H9 (cell line): ENCODE measurements at regions not wholly inside any gene's neighbourhood (a gene's known extent, or its start where the extent isn't known, plus 50 kb on each side); places are given as distances from the start of the nearest gene placed in this dataset.
A peak's percentile ranks its signal among the peaks of the same experiment; 100 is the strongest.

ENCODE experiments used
- DNase-seq: peaks from one replicate; pipeline ENCODE4 v3.0.0-alpha.2; 2017
- H2AFZ ChIP-seq: one replicate; pipeline ENCODE4 v1.6.1; 2013; ENCODE audit warnings: mild to moderate bottlenecking, low read length, control low read depth, moderate library complexity
- H2AK5ac ChIP-seq: 2 replicates; pipeline ENCODE4 v1.6.1; 2013; ENCODE audit warnings: low read length, control low read depth, mixed read lengths; ENCODE audit not compliant: insufficient read length
- H2BK120ac ChIP-seq: one replicate; pipeline ENCODE4 v1.6.1; 2013; ENCODE audit warnings: low read depth, mild to moderate bottlenecking, low read length, control low read depth, inconsistent platforms; ENCODE audit not compliant: poor library complexity, severe bottlenecking
- H2BK12ac ChIP-seq: 2 replicates; pipeline ENCODE4 v1.6.1; 2013; ENCODE audit warnings: low read length, control low read depth, mixed read lengths, low read depth; ENCODE audit not compliant: insufficient read length
- H2BK15ac ChIP-seq: 2 replicates; pipeline ENCODE4 v1.6.1; 2013; ENCODE audit warnings: low read depth, low read length, control low read depth
- H2BK20ac ChIP-seq: one replicate; pipeline ENCODE4 v1.6.1; 2013; ENCODE audit warnings: low read depth, mild to moderate bottlenecking, low read length, control low read depth, inconsistent platforms; ENCODE audit not compliant: poor library complexity, severe bottlenecking
- H2BK5ac ChIP-seq: 2 replicates; pipeline ENCODE4 v1.6.1; 2013; ENCODE audit warnings: low read length, control low read depth, mixed read lengths; ENCODE audit not compliant: insufficient read length
- H3K14ac ChIP-seq: 2 replicates; pipeline ENCODE4 v1.6.1; 2013; ENCODE audit warnings: low read length, control low read depth; ENCODE audit not compliant: insufficient read depth
- H3K18ac ChIP-seq: 2 replicates; pipeline ENCODE4 v1.6.1; 2013; ENCODE audit warnings: low read depth, mild to moderate bottlenecking, mixed read lengths, low read length, control low read depth; ENCODE audit not compliant: insufficient read length
- H3K23ac ChIP-seq: 2 replicates; pipeline ENCODE4 v1.6.1; 2013; ENCODE audit warnings: low read length, control low read depth, mixed read lengths, low read depth; ENCODE audit not compliant: insufficient read length
- H3K23me2 ChIP-seq: 2 replicates; pipeline ENCODE4 v1.6.1; 2013; ENCODE audit warnings: low read depth, mild to moderate bottlenecking, mixed read lengths, low read length, control low read depth; ENCODE audit not compliant: insufficient read length, poor library complexity, severe bottlenecking
- H3K27ac ChIP-seq: 2 replicates; pipeline ENCODE4 v1.5.1; 2013; ENCODE audit warnings: low read length, control low read depth, mixed read lengths, low read depth; ENCODE audit not compliant: insufficient read length
- H3K27me3 ChIP-seq: 2 replicates; pipeline ENCODE4 v1.6.1; 2013; ENCODE audit warnings: low read length, control low read depth, inconsistent platforms; ENCODE audit not compliant: insufficient read depth
- H3K4ac ChIP-seq: 2 replicates; pipeline ENCODE4 v1.6.1; 2013; ENCODE audit warnings: low read depth, mild to moderate bottlenecking, control low read depth, inconsistent platforms, low read length, moderate library complexity
- H3K4me1 ChIP-seq: 2 replicates; pipeline ENCODE4 v1.6.1; 2013; ENCODE audit warnings: low read length, control low read depth, inconsistent platforms; ENCODE audit not compliant: insufficient read depth
- H3K4me2 ChIP-seq: 2 replicates; pipeline ENCODE4 v1.6.1; 2013; ENCODE audit warnings: low read length, control low read depth, mixed read lengths; ENCODE audit not compliant: insufficient read length, insufficient read depth
- H3K56ac ChIP-seq: 2 replicates; pipeline ENCODE4 v1.6.1; 2013; ENCODE audit warnings: low read depth, mild to moderate bottlenecking, mixed read lengths, low read length, control low read depth; ENCODE audit not compliant: insufficient read length
- H3K79me1 ChIP-seq: 2 replicates; pipeline ENCODE4 v1.6.1; 2013; ENCODE audit warnings: low read depth, mild to moderate bottlenecking, moderate library complexity, low read length, control low read depth, inconsistent platforms; ENCODE audit not compliant: insufficient read depth, poor library complexity, severe bottlenecking
- H3K79me2 ChIP-seq: 2 replicates; pipeline ENCODE4 v1.6.1; 2013; ENCODE audit warnings: low read length, control low read depth, inconsistent platforms; ENCODE audit not compliant: insufficient read depth
- H3K9ac ChIP-seq: 2 replicates; pipeline ENCODE4 v1.6.1; 2013; ENCODE audit warnings: low read length, control low read depth, mixed read lengths; ENCODE audit not compliant: insufficient read length; ENCODE audit errors: extremely low read depth
- H3K9me3 ChIP-seq: one replicate; pipeline ENCODE4 v1.6.1; 2013; ENCODE audit warnings: low read depth, low read length, inconsistent platforms; ENCODE audit not compliant: control insufficient read depth
- H3T11ph ChIP-seq: one replicate; pipeline ENCODE4 v1.6.1; 2013; ENCODE audit warnings: mild to moderate bottlenecking, low read length, control low read depth, inconsistent platforms
- H4K20me1 ChIP-seq: one replicate; pipeline ENCODE4 v1.6.1; 2013; ENCODE audit not compliant: control insufficient read depth, insufficient read length, insufficient read depth
- H4K5ac ChIP-seq: 2 replicates; pipeline ENCODE4 v1.6.1; 2013; ENCODE audit warnings: low read depth, mild to moderate bottlenecking, mixed read lengths, low read length, control low read depth; ENCODE audit not compliant: insufficient read length
- H4K8ac ChIP-seq: replicated peaks from 2 replicates; pipeline ENCODE4 v1.6.1; 2013; ENCODE audit warnings: low read length, control low read depth, mixed read lengths, low read depth; ENCODE audit not compliant: insufficient read length
- H4K91ac ChIP-seq: 2 replicates; pipeline ENCODE4 v1.6.1; 2013; ENCODE audit warnings: low read depth, mild to moderate bottlenecking, moderate library complexity, mixed read lengths, low read length, control low read depth; ENCODE audit not compliant: insufficient read length
- H3K27ac Mint-ChIP-seq, 3 experiments: 2 replicates in 2 of 3; 3 replicates in 1 of 3; pipeline ENCODE4 v1.8.0; 2020 to 2021; ENCODE audit warnings: mixed read lengths in 3 of 3, mild to moderate bottlenecking in 1 of 3, moderate library complexity in 1 of 3
- H3K27me3 Mint-ChIP-seq: 2 replicates; pipeline ENCODE4 v1.8.0; 2021; ENCODE audit warnings: low read depth, mild to moderate bottlenecking, moderate library complexity, mixed read lengths
- H3K36me3 Mint-ChIP-seq, 3 experiments: 2 replicates in 2 of 3; 3 replicates in 1 of 3; pipeline ENCODE4 v1.8.0; 2020 to 2021; ENCODE audit warnings: low read depth in 3 of 3, mixed read lengths in 3 of 3; ENCODE audit not compliant: insufficient read depth in 1 of 3
- H3K4me1 Mint-ChIP-seq, 2 experiments: 2 replicates each; pipeline ENCODE4 v1.8.0; 2020; ENCODE audit warnings: mixed read lengths in 2 of 2
- H3K4me3 Mint-ChIP-seq, 2 experiments: 2 replicates in 1 of 2; 3 replicates in 1 of 2; pipeline ENCODE4 v1.8.0; 2020 to 2021; ENCODE audit warnings: mild to moderate bottlenecking in 2 of 2, mixed read lengths in 2 of 2, moderate library complexity in 1 of 2
- H3K9me3 Mint-ChIP-seq, 2 experiments: 2 replicates in 1 of 2; 3 replicates in 1 of 2; pipeline ENCODE4 v1.8.0; 2020; ENCODE audit warnings: mild to moderate bottlenecking in 2 of 2, mixed read lengths in 2 of 2, moderate library complexity in 1 of 2
- WGBS: extraction: QIAGEN DNeasy Blood & Tissue Kit; methylation state at CpG from one replicate; pipeline ENCODE4 v1.1.7; 2013; ENCODE audit warnings: missing lambda C conversion rate, low lambda C conversion rate, mixed read lengths; ENCODE audit not compliant: insufficient read length; ENCODE audit errors: extremely low coverage; 5-methylcytosine and 5-hydroxymethylcytosine counted together
- TF ChIP-seq, protein P1 (sequence below): fragments of 200-600 bp; sonication (generic); conservative IDR thresholded peaks from 3 replicates; pipeline ENCODE4 v1.8.0; 2021; ENCODE audit warnings: antibody characterized with exemption, mild to moderate bottlenecking

DNA sequence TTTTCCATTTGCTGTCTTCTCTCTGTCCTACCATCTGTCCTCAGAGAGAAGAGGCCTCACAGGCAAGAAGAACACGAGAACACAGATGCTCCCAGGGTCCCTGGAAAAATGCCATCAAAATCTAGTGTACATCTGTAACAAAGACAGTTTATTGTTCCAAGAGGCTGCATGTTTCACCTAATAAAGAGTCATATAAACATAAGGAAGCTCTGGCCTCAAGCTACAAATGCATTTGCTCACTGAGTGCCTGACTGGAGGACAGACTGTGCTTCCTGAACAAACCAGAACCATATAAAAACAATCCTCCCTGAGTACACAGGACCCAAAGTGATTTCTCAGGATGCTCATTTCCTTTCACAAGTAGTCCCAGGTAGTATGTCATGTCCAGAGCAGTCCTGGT lies 76.3 kb upstream of the SLC44A3 start:
- Mint-ChIP-seq H3K9me3 (peaks cover 0 to 3% of the 10 kb centered on the region in 2 experiments; a peak in 2 of 5 replicates), H3K4me3 (no peak overlapping the region), H3K36me3 (no peaks in the 10 kb centered on the region), H3K27me3 (no peaks in the 10 kb centered on the region), H3K4me1 (peaks cover 6% of the 10 kb centered on the region in 2 experiments), H3K27ac (peak overlapping the region in 1 of 3 experiments; percentile 40; a peak in 1 of 7 replicates)
- Histone ChIP-seq H4K91ac (no peak overlapping the region), H2BK5ac (no peak overlapping the region), H3K79me2 (no peaks in the 10 kb centered on the region), H2BK12ac (no peak overlapping the region), H2AK5ac (no peak overlapping the region), H3K23me2 (no peaks in the 10 kb centered on the region), H3K4me2 (no peak overlapping the region), H3K18ac (no peak overlapping the region), H2AFZ (no peak overlapping the region), H3K27ac (no peak overlapping the region), H3K9ac (no peak overlapping the region), H3K23ac (no peak overlapping the region), H2BK15ac (no peak overlapping the region), H3K4ac (no peak overlapping the region), H4K8ac (no peak overlapping the region), H3K56ac (no peak overlapping the region), H3K9me3 (no peaks in the 10 kb centered on the region), H3K27me3 (no peaks in the 10 kb centered on the region), H4K5ac (no peak overlapping the region), H2BK120ac (no peak overlapping the region), H2BK20ac (no peak overlapping the region), H3K4me1 (no peaks in the 10 kb centered on the region; the same call in 1 of the 2 replicates), H4K20me1 (no peaks in the 10 kb centered on the region), H3K14ac (no peak overlapping the region), H3K79me1 (no peaks in the 10 kb centered on the region), H3T11ph (no peak overlapping the region)
- WGBS: no CpG with 5 or more reads among the region's 1 CpG
- TF ChIP-seq, protein P1, sequence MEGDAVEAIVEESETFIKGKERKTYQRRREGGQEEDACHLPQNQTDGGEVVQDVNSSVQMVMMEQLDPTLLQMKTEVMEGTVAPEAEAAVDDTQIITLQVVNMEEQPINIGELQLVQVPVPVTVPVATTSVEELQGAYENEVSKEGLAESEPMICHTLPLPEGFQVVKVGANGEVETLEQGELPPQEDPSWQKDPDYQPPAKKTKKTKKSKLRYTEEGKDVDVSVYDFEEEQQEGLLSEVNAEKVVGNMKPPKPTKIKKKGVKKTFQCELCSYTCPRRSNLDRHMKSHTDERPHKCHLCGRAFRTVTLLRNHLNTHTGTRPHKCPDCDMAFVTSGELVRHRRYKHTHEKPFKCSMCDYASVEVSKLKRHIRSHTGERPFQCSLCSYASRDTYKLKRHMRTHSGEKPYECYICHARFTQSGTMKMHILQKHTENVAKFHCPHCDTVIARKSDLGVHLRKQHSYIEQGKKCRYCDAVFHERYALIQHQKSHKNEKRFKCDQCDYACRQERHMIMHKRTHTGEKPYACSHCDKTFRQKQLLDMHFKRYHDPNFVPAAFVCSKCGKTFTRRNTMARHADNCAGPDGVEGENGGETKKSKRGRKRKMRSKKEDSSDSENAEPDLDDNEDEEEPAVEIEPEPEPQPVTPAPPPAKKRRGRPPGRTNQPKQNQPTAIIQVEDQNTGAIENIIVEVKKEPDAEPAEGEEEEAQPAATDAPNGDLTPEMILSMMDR: no peak
- no peak for DNase-seq
